Limb (tissue), 2 donors: ENCODE measurements at regions not wholly inside any gene's neighbourhood (a gene's known extent, or its start where the extent isn't known, plus 50 kb on each side); places are given as distances from the start of the nearest gene placed in this dataset.
"Not testable (repeated sequence)": the region's sequence is repeated elsewhere in the genome, so short reads cannot be mapped to it uniquely, and the experiment has no call there.

Experiments used
- DNase-seq, 2 donors: peaks; one replicate each; pipeline ENCODE4 v3.0.0-alpha.2; 2016; ENCODE audit errors: extremely low spot score in 2 of 2

DNA sequence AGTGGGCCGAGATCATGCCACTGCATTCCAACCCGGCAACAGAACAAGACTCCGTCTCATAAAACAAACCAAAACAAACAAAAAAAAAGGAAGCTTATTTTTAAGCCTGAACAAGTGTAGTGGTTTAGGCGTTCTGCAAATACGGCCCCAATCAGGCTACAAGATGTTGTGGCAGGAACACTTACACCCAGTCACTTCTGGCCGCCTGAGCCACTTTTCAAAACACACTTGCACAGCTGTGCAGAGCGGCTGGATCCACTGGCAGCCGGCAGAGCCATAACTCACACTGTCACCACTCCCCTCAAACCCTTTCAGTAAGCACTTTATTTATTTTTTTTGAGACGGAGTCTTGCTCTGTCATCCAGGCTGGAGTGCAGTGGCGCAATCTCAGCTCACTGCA is 81.0 kb upstream of the FRG2C start:
- DNase-seq = not testable (repeated sequence)

- DNase-seq = not testable (repeated sequence)
These were observed 76.4 kb upstream of the FRG2C start for GRCh38 chr3:75587695-75588094.

DNA sequence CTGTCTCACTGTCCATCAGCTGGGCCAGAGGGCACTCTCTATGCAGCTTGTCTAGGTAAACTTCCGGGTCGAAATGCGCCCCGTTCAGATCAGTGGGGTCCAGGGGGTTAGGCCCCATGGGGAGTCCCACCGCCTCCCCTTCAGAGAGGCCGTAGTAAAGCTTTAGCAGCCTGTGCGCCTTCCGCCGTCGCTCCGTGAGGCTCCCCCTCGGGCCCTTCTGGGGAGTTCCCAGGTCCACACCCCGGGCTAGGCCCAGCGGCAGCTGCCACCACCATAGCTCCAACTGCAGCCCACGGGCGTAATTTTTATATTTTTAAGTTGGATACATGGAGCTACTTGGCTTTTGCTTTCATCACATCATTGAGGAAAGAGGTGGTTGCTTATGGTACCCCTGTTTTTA is 73.7 kb upstream of the FRG2C start:
- not testable (repeated sequence) for DNase-seq

DNA sequence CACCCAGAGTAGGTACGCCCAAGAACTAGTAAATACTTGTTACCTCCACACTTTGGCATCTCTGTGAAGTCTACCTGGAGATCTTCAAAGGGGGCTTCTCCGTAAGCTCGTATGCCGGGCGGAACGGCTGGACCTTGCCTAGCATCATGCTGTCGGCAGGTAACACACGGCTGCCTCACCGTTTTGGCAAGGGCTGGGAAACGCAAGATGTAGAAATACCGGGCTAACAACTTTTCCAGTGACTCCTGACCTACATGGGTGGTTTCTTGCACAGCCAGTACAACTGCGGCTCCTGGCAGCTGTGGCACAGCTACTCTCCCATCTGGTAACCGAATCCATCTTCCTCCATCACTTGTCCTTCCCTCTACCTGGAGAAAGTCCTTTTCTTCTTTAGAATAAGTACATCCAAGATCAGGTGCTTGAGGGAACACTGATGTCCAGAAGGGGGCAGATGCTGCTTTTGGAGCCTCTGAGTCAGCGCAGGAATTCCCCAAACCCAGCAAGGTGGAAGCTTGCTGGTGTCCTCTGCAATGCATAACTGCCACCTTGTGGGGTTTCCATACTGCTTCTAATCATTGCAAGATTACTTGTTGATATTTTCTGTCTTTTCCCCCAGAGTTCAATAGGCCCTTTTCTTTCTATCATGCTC is 59.7 kb upstream of the FRG2C start:
- not testable (repeated sequence) for DNase-seq

- DNase-seq = not testable (repeated sequence)
These were observed 56.1 kb upstream of the FRG2C start for GRCh38 chr3:75607996-75608395.

GRCh38 chr3:75609598-75609997 is 54.5 kb upstream of the FRG2C start:
- not testable (repeated sequence) for DNase-seq

- DNase-seq = no peak
These were observed 53.4 kb upstream of the FRG2C start for GRCh38 chr3:75610773-75611172.

DNA sequence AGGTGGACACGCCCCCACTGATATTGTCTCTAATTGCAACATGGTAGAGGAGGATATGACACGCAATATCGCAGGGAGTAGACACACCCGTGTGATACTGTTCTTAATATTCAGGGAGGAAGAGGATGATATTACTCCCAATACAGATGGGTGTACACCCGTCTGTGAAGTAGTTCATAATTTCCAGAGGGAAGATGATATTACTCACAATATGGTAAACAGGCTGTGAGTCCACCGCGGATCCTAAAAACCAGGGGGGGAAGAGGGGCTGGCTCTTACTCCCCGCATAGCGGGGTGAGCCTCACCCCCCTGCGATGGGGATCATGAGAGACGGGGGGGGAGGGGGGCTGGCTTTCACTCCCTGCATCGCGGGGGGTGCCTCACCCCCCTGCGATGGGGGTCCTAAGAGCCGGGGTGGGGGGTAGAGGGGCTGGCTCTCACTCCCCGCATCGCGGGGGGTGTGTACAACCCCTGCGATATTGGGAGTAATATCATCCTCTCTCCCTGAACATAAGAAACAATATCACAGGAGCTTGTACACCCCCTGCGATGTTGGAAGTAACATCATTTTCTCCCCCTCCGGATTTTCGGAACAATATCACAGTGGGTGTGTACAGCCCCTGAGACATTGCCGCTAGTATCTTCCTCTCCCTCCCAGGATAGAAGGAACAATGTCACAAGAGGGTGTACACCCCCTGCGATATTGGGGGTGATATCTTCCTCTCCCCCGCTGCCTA is 52.2 kb upstream of the FRG2C start:
- not testable (repeated sequence) for DNase-seq
